GM23248 (cell line): ENCODE measurements at regions not wholly inside any gene's neighbourhood (a gene's known extent, or its start where the extent isn't known, plus 50 kb on each side); places are given as distances from the start of the nearest gene placed in this dataset.

Source experiments
- EZH2 ChIP-seq: fragments of 200-600 bp; sonication (generic); IDR thresholded peaks from 2 replicates; pipeline ENCODE4 v1.6.1; 2018; ENCODE audit warnings: antibody characterized with exemption, mild to moderate bottlenecking; ENCODE audit not compliant: insufficient read depth, poor library complexity, severe bottlenecking
- EZH2phosphoT487 ChIP-seq: fragments of 200-600 bp; sonication (generic); IDR thresholded peaks from 2 replicates; pipeline ENCODE4 v1.6.1; 2018; ENCODE audit warnings: antibody characterized with exemption, moderate library complexity, mild to moderate bottlenecking, low read depth; ENCODE audit not compliant: insufficient read depth

DNA sequence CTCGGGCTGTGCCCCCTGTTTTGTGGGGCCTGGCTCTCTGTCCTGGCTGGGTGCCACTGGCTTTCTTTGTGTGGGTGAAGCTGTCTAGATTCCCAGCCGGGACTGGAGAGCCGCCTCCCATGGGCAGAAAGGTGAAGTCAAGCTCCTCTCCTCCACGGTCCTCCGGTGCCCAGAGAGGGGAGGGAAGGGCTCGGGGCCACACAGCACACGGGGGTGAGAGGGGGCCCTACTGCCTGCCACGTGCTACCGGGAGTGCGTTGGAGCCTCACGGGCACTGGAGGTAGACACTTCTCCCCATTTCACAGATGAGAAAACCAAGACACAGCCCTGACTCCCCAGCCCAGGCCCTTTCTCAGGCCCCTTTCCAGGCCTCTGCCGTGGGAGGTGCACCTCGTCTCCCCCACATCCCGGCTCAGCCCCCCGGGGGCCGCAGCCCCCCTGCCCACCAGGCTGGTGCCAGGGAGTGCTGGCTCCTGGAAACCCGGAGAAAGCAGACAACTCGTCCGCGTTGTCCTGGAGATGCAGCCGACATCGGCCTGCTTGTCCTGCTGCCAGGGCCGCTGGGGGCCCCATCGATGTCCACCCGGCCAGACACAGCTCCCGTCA lies 55.8 kb downstream of the UNCX start:
- no peak for TF ChIP-seq EZH2phosphoT487
- TF ChIP-seq EZH2, result no peak
